ENCODE measurements at regions not wholly inside any gene's neighbourhood (a gene's known extent, or its start where the extent isn't known, plus 50 kb on each side); places are given as distances from the start of the nearest gene placed in this dataset.
"Not testable (repeated sequence)": the region's sequence is repeated elsewhere in the genome, so short reads cannot be mapped to it uniquely, and the experiment has no call there.

DNA sequence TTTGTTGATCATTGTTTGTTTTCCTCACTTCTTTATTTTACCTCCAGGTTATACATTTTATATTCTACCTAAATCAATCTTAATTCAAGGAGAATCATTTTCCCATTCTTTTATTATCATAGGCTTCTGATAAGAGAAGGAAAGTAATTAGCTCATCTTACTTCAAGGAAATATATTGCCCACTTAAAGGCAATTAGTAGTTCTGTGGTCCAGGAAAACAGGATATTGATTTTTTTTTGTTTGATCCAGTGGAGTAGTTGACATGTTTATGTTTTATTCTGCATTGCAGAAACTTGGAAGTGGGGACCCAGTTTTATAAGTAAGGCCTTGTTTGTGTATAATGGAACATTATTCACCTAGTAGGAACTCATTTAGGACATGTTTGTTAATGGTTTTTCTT, 390.6 kb downstream of the NDFIP2 start:
- DNase-seq (ENCODE audit: low read depth): no peak

DNA sequence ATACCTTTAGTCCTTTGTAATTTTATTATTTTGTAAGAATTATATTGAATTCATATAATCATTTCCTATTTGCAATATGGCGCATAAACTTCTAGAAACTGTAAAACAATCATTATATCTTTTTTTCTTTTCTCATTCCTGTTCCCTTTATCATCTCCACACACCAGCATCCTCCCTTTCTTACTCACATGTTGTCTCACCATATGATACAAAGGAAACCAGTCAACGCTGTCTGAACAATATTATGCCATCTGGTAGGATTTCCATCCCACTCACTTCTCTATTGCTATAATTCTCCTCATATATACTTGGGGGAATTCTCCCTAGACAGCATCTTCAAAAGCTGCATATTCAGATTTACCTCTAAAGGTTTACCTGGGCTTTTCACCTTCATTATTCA, 389.8 kb downstream of the NDFIP2 start:
- no peak for DNase-seq (ENCODE audit: low read depth)

DNA sequence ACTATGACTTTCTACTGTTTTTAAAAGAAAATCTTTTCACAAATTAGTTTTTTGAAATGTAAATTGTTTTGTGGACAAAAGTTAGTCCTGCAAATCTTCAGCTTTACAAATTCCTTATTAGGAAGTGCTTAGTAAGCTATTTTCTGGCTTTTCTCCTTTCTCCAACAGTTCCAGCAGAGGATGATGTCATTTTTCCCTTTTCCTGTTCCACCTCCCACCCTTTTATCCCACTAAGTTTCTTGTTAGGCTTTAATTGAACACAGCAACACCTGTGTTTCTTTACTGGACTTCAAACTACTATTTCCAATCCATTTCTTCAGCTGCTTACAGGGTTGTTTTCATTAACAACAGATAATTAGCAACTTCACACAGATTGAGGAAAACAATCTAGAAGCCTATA, 389.2 kb downstream of the NDFIP2 start:
- DNase-seq (ENCODE audit: low read depth): no peak

DNA sequence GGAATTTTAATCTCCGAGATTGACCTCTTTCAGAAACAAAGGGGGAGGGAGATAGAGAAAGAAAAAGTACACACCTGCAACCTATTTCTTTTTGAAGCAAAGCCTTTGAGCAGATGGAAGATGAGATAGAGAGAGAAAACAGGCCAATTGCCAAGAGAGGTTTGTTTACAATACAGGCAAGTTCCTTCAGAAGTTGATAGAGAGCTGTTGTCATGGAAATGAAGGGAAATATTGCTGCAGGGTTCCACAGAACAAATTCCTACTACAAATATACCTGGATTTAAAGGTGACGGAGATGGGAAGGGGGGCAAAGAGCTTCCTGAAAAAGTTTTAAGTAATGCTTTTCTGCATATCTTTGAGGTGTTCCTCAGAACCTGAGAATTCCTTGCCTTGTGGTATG, 388.4 kb downstream of the NDFIP2 start:
- no peak for DNase-seq (ENCODE audit: low read depth)

DNA sequence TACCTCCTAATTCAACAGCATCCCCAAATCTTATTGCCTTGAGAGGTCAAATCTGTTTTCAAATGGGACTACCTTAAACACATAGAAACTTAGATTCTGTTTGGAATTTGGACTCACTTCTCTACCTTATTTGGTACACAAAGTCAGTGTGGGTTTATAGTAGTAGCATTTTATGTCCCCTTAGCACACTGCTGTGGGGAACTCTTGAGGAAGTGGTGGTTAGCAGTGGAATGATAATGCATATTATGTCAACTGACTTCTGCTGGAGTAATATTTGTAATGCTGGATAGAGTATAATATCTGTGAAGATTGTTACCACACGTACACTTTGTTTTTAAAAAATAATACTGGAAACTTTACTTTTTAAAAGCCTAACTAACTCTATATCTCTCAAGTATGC, 386.3 kb downstream of the NDFIP2 start:
- DNase-seq (ENCODE audit: low read depth): no peak

DNA sequence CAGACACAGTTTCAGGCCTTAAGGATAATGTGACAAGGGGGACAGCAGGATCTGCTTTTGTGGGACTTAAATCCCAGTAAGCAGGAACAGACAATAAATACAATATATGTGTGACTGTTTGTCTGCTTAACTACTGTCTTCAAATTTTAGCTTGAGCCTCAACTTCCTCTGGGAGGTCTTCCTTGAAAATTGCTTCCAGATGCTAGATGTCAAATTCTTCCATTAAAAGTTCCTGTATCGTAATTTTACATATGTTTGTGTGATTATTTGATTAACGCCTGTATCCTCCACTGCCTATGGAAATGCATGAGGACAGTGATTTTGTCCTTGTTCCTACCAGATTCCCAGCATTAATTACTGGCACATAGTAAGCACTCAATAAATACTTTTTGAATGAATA, 385.5 kb downstream of the NDFIP2 start:
- no peak for DNase-seq (ENCODE audit: low read depth)

DNA sequence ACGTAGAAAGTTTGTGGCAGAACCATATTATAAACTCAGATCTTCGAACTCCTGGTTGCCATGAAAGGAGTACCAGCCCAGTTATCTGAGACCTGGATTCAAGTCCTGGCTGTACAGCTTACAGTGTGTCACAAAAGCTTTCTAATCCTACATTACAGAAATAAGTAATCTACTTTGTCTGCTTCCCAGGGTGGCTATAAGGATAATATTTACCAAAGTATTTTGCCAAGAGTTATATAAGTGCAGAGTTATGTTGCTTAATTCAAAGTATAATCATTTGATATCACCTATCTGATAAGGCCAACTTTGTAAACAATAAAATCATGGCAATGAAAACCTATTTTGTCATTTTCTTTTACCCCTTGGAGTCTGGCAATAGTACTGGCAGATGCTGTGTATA, 381.6 kb downstream of the NDFIP2 start:
- DNase-seq (ENCODE audit: low read depth): no peak

DNA sequence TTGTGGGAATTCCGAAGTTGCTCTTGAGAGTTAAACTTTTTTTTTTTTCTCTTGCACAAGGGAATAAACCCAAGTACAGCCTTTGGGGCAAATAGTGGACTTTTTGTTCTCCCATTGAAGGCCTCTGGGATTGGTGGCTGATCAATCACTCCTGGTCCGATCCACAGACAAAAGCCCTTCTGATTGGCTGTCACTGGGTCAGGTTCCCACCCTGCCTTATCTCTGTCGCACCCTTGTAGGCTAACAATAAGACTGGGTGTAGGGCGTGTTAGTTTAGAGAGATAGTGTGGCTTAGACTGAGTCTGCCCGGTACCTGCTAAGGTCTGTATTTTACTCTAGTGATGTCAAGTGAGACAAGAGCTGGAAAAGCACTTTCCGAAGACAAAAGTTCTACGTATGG, 380.8 kb downstream of the NDFIP2 start:
- DNase-seq (ENCODE audit: low read depth): no peak

DNA sequence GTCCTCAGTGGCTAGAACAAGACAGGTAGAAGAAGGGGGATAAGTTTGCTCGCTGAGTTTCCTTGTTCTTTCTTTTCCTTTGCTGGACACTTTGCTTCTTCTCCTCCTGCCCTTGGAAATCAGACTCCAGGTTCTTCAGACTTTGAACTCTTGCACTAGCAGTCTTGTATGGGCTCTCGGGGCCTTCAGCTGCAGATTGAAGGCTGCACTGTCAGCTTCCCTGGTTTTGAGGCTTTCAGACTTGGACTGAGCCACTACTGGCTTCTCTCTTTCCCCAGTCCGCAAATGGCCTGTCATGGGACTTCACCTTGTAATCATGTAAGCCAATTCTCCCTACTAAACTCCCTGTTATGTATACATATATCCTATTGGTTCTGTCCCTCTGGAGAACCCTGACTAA, 379.8 kb downstream of the NDFIP2 start:
- no peak for DNase-seq (ENCODE audit: low read depth)

DNA sequence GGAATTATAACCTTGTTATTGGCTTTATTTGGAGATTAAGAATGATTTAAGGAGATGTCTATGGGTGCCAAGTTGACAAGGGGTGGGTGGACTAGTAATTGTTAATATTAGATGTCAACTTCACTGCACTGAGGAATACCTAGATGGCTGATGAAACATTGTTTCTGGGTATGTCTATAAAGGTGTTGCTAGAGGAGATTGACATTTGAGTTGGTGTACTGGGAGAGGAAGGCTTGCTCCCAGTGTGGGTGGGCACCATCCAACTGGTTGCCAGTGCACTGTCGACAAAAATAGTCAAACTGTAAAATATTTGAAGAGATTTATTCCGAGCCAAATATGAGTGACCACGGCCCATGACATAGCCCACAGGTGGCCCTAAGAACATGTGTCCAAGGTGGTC, 378.8 kb downstream of the NDFIP2 start:
- DNase-seq (ENCODE audit: low read depth): no peak

DNA sequence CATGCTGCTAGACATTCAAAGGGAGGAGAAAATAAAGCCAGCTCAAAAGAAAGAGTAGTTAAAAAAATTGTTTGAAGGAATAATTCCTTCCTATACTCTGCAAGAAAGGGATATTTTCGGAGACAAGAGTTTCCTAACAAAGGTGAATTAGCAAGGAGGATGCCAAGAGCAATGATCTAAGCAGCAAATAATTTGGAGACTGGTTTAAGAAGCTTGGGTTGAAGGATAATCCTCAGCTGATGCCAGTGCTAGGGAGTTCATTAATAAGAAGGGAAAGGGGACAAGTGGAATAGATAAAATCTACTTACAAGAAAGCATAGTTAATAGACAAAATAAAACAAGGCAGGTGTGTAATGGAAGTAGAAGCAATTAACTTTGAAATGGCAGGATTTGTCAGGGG, 372.3 kb downstream of the NDFIP2 start:
- DNase-seq (ENCODE audit: low read depth): no peak

DNA sequence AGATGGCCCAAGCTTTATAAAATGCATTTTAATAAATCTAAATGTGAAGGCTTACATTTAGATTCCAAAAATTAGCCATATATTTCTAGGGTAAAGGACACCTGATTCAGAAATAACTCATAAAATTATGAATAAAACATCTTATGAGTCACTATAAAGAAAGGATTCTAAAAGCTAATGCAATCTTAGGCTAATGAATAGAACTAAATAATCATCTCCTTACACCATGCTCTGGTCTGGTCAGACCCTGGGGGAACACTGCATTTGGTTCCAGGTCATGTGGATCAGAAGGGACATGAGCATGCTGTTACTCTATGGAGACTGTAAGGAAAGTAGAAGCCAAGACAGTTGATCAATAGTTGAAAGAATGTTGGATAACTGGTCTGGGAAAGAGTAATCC, 370.4 kb downstream of the NDFIP2 start:
- DNase-seq (ENCODE audit: low read depth): no peak

DNA sequence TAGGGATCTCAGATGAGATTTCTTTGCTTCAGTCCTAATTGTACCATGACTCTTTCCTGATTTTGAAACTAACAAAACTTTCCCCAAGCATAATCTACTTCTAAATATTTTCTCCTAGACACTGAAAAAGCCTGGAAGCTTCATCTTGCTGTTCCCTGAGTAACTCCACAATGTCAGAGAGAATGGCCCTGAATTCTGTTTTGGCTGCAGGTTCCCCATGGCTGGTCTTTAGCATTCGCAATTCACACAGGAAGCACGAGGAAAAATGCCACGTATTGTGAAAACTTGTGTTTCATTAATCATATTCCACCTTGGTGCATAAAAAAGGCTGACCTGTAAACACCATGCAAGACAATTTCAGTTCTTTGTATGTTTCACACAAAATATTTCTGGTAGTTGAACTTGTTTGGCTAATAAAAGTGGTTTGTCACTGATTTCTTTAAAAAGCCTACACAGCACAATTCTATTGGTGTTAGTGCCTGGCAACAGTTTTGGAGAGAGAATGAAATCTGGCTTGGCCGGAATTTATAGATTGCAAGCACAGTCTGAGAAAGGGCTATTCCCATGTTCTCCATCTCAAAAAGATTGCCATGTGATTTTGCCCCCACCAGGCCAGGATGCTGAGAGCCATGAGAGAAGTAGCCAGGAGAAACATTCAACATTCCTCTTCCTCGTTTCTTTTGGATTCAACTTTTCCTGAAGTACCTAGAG, 367.1 kb downstream of the NDFIP2 start:
- DNase-seq (ENCODE audit: low read depth): no peak

DNA sequence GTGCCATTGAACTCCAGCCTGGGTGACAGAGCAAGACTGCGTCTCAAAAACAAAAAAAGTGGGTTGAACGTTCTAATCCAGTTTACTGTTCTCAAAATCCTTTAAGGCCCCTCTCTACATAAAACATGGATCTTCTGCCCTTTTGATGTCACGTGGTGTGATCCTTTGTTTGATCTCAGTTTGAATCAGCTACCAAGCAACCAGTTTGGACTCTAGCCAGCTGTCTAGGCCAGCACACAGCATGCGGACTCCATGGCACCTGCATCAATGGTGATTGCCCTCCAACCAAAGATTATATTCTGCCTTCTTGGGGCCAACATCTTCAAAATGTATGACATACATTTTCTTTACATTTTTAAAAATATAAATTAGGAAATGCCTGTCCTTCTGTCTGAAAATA, 365.4 kb downstream of the NDFIP2 start:
- no peak for DNase-seq (ENCODE audit: low read depth)

DNA sequence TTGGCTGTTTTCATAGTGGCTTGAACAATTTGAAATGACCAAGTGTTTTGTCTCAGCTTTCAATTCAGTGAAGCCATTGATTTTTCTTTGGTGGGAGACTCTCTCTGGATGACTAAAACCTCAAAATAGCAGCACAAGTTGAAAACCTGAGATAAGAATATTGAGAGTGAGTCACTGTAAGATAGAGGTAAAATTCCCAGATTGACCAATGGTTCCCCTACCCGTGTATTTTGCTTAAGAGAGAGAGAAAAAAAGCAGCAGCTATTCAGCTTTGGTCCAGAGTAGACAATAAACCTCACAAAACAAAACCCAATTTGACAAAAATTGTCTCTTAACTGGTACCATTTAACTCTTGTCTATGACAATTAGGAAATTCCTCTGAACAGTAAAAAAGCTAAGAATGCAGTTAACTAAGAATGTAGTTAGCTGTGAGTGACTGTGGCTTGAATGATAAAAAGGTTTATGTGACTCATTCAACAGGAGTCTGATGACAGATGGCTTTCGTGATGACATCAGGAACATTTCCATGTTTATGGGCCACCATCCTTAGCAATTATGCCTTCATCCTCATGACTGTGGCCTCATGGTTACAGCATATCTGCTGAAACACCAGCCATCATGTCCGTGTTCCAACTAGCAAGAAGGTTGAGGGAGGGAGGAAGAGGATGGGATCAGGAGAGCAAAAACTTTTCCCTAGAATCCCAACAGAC, 356.9 kb downstream of the NDFIP2 start:
- DNase-seq (ENCODE audit: low read depth): no peak

DNA sequence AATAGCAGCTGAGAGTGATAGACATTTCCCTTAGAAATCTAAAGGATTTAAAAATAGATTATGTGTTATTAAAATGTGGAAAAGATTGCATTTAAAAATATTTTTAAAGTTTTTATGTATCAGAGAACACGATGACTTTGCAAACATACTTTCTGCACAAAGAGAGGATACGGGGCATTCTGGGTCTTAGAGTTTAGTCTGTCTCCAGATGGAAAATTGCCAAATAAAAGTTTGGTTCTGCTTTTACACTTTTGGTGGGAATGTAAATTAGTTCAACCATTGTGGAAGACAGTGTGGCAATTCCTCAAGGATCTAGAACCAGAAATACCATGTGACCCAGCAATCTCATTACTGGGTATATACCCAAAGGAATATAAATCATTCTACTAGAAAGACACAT, 355.2 kb downstream of the NDFIP2 start:
- not testable (repeated sequence) for DNase-seq (ENCODE audit: low read depth)

DNA sequence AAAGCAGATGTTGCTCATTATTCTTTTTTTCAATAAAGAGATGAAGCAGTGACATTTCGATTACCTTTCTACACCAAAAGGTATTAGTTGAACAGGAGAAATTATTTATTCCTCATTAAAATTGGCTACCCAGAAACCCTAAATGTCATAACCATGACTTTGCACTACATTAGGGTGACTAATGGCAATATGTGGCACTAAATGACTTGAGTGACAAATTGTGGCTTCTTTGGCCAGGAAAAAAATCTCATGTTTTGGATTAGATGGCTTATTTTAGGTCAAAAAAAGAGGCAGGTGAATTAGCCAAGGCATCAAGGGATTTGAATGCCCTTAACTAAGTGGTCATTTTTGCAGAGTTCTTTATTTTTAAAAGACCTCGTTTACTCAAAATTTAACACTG, 353.9 kb downstream of the NDFIP2 start:
- DNase-seq (ENCODE audit: low read depth): no peak

DNA sequence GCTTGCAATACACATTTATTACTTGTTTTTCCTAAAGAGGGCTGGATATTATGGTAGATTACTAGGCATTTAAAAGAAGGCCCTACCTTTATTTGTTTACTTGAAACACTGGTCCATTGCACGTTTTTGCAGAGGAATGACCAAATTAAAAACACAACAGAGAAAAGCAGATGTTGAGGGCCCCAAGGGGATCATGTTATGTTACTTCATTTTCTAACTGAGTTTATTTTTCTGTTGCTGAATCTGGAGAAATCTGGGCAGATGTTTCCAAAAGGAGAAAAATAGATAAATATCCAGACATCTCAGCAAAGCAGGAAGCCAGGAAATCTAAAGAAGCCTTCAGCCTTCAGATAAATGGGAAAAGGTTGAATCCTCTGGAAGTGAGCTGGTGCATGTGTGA, 353.0 kb downstream of the NDFIP2 start:
- DNase-seq (ENCODE audit: low read depth): no peak

DNA sequence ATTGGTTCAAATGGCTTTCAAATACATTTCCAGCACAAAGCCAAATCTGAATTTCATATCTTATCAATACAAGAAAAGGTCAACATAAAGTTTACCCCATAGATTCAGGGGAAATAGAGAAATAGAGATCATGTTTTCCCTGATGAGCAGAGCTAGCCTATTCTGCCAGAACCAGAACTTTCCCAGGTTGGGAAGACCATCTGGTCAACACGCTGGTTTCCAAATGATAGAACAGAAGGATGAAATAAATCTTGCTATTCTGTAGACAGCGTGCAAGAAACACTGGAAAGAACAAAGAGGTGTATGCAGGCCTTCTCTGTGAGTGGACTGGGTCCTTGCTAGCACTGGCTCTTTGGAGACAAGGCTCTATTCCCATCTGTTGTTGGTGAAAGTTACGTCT, 350.6 kb downstream of the NDFIP2 start:
- no peak for DNase-seq (ENCODE audit: low read depth)

DNA sequence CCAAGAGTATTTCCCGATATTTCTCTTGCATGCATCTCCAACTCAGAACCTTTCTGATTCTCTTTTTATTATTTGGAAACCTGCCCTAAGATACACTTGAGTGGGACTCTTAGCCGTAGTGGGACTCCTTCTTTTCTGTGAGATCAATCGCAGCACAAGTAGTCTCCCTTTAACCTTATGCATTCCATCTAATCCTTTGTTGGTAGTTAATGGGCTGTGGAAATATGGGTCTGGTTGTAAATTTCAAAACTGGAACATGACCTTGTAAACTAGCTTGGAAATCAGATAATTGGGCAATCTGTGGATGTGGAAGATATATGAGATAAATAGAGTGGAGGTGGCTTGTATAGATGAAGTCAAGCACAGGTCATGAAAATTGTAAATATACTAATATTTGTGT, 350.0 kb downstream of the NDFIP2 start:
- DNase-seq (ENCODE audit: low read depth): no peak

DNA sequence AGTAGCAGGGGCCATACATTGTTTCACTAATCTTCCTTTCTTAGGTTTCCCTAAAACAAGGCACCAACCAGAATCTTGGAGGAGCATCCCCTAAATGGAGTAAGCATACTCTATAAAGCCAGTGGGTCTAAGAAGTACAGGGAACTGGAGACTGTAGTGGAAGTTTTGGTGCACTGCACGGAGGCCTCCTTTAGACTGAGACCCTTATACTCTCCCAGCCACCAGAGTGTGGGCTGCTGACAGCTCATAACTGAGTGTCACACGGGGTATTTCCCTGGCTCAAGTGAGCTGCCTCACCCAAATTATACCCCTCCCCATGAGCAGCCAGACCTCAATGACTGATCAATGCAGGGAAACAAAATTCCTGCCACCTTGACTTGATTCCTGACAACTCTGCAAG, 349.5 kb downstream of the NDFIP2 start:
- DNase-seq (ENCODE audit: low read depth): no peak

DNA sequence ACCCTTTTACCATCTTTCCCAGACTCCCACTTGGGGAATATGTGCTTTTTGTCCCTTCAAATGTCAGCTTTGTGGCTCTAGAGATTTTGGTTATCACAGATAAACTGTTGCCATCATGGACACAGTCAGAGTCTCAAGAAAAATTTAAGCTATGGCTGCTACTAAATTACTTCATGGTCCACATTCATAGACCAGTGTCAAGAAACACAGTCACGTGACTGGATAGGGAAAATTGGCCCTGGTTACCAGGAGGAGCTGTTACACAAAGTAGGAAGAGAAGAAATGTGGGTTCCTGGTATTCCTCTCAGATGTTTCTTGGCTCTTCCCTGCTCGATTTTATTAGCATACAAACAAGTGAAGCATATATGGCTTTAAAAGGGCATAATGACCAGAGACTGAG, 348.9 kb downstream of the NDFIP2 start:
- no peak for DNase-seq (ENCODE audit: low read depth)

DNA sequence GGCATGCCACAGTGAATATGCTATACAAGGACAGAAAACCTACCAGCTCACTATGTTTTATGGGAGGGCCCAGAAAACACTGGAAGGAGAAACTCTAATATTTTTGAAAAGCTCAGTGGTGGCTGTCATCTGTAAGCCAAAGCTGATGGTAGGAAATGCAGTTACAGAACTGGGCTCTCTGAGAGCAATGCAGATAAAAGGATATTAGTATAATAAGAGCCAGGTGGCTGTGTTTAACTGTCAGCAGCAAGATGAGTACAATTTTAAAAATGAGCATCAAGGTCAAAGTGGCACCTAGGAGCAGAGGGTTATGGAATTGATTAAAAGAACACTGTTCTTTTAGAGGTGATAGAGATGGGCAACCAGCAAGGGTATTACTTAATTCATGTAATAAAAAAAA, 345.0 kb downstream of the NDFIP2 start:
- DNase-seq (ENCODE audit: low read depth): no peak

DNA sequence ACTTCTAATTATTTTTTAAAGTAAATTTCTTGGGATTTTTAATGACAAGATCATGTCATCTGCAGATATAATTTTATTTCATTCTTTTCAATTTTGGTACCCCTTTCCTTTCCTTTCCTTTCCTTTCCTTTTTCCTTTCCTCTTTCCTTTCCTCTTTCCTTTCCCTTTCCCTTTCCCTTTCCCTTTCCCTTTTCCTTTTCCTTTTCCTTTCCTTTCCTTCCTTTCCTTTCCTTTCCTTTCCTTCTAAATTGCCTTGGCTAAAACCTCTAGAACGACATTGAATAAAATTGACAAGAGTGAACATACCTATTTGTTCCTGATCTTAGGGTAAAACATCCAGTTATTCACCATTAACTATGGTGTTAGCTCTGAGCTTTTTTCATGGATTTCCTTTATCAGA, 334.1 kb downstream of the NDFIP2 start:
- DNase-seq (ENCODE audit: low read depth): no peak
